ENCODE measurements at regions not wholly inside any gene's neighbourhood (a gene's known extent, or its start where the extent isn't known, plus 50 kb on each side); places are given as distances from the start of the nearest gene placed in this dataset.
"Not testable (repeated sequence)": the region's sequence is repeated elsewhere in the genome, so short reads cannot be mapped to it uniquely, and the experiment has no call there.

- no TSS peak for BruUV-seq (replicated peaks)
- no peak overlapping the region for H3K4me3 Mint-ChIP-seq (ENCODE audit: unreplicated experiment)
- H3K4me1 Mint-ChIP-seq (ENCODE audit: insufficient read depth, unreplicated experiment), result no peaks in the 10 kb centered on the region
- intact Hi-C loops (cut with micrococcal nuclease), result no loop called here
- H3K27ac Mint-ChIP-seq (ENCODE audit: low read depth, unreplicated experiment), result no peak overlapping the region
- H3K36me3 Mint-ChIP-seq (ENCODE audit: insufficient read depth, unreplicated experiment), result peaks cover 4% of the 10 kb centered on the region
- no peaks in the 10 kb centered on the region for H3K9me3 Mint-ChIP-seq (ENCODE audit: unreplicated experiment)
- no peak for TF ChIP-seq CTCF (IDR thresholded peaks at IDR 0.05; ENCODE audit: unreplicated experiment)
- ChIA-PET CTCF (no interaction called here), POLR2A (no interaction called here)
- DNase-seq (ENCODE audit: unreplicated experiment), result no peak
- no peaks in the 10 kb centered on the region for H3K27me3 Mint-ChIP-seq (ENCODE audit: insufficient read depth, unreplicated experiment)
Observed at GRCh38 chr6:11847515-11848345, 69.1 kb upstream of the ADTRP start.

DNA sequence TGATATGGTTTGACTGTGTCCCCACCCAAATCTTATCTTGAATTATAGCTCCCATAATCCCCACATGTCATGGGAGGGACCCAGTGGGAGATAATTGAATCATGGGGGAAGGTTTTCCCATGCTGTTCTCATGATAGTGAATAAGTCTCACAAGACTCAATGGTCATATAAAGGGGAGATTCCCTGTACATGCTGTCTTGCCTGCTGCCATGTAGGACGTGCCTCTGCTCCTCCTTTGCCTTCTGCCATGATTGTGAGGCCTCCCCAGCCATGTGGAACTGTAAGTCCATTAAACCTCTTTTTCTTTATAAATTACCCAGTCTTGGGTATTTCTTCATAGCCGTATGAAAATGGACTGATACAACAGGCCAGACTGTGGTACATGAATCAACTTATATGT lies 68.5 kb upstream of the ADTRP start:
- POLR2A ChIA-PET, result interaction anchor here (0.6 kb wide), 1 partner anchor 95 kb away, joined by 3 read pairs; no protein-coding TSS in a partner anchor
- H3K4me1 Mint-ChIP-seq (ENCODE audit: insufficient read depth, unreplicated experiment), result not testable (repeated sequence)

GRCh38 chr6:11845664-11846577 lies 67.3 kb upstream of the ADTRP start:
- peaks cover 4% of the 10 kb centered on the region for H3K36me3 Mint-ChIP-seq (ENCODE audit: insufficient read depth, unreplicated experiment)
- H3K4me1 Mint-ChIP-seq (ENCODE audit: insufficient read depth, unreplicated experiment), result no peaks in the 10 kb centered on the region

More for the DNA sequence above, 68.5 kb upstream of the ADTRP start:
- DNase-seq (ENCODE audit: unreplicated experiment); BruUV-seq (replicated peaks); H3K36me3 Mint-ChIP-seq (ENCODE audit: insufficient read depth, unreplicated experiment); H3K27ac Mint-ChIP-seq (ENCODE audit: low read depth, unreplicated experiment); intact Hi-C loops (cut with micrococcal nuclease); H3K27me3 Mint-ChIP-seq (ENCODE audit: insufficient read depth, unreplicated experiment); CTCF ChIA-PET; H3K9me3 Mint-ChIP-seq (ENCODE audit: unreplicated experiment); H3K4me3 Mint-ChIP-seq (ENCODE audit: unreplicated experiment): not testable (repeated sequence)

GRCh38 chr6:11842795-11843194 lies 64.2 kb upstream of the ADTRP start:
- H3K27ac Mint-ChIP-seq (ENCODE audit: low read depth, unreplicated experiment); intact Hi-C loops (cut with micrococcal nuclease); H3K4me3 Mint-ChIP-seq (ENCODE audit: unreplicated experiment); H3K9me3 Mint-ChIP-seq (ENCODE audit: unreplicated experiment); CTCF ChIA-PET; H3K27me3 Mint-ChIP-seq (ENCODE audit: insufficient read depth, unreplicated experiment); POLR2A ChIA-PET; H3K4me1 Mint-ChIP-seq (ENCODE audit: insufficient read depth, unreplicated experiment); H3K36me3 Mint-ChIP-seq (ENCODE audit: insufficient read depth, unreplicated experiment); BruUV-seq (replicated peaks); DNase-seq (ENCODE audit: unreplicated experiment): not testable (repeated sequence)

More at GRCh38 chr6:11845664-11846577, 67.3 kb upstream of the ADTRP start:
- intact Hi-C loops (cut with micrococcal nuclease), result loop anchor here (1.0 kb wide), 1 partner anchor 109 kb away; no protein-coding TSS in a partner anchor
- H3K4me3 Mint-ChIP-seq (ENCODE audit: unreplicated experiment), result no peak overlapping the region
- no peaks in the 10 kb centered on the region for H3K27me3 Mint-ChIP-seq (ENCODE audit: insufficient read depth, unreplicated experiment)
- ChIA-PET CTCF (no interaction called here), POLR2A (interaction anchor here (0.6 to 0.7 kb wide), 2 partner anchors 75 to 94 kb away, joined by 3 read pairs; no protein-coding TSS in a partner anchor)
- DNase-seq (ENCODE audit: unreplicated experiment), result no peak
- H3K9me3 Mint-ChIP-seq (ENCODE audit: unreplicated experiment), result no peaks in the 10 kb centered on the region
- no peak for TF ChIP-seq CTCF (IDR thresholded peaks at IDR 0.05; ENCODE audit: unreplicated experiment)
- BruUV-seq (replicated peaks), result no TSS peak
- H3K27ac Mint-ChIP-seq (ENCODE audit: low read depth, unreplicated experiment), result no peak overlapping the region

Data from MCF 10A (cell line).